HG03159 (cell line): ENCODE measurements at regions not wholly inside any gene's neighbourhood (a gene's known extent, or its start where the extent isn't known, plus 50 kb on each side); places are given as distances from the start of the nearest gene placed in this dataset.
"Not testable (repeated sequence)": the region's sequence is repeated elsewhere in the genome, so short reads cannot be mapped to it uniquely, and the experiment has no call there.

ENCODE experiments used
- ATAC-seq: cut with Tn5 transposase; IDR thresholded peaks from one replicate; pipeline ENCODE4 v1.9.1; 2021; ENCODE audit warnings: mild to moderate bottlenecking, moderate library complexity; ENCODE audit not compliant: unreplicated experiment

DNA sequence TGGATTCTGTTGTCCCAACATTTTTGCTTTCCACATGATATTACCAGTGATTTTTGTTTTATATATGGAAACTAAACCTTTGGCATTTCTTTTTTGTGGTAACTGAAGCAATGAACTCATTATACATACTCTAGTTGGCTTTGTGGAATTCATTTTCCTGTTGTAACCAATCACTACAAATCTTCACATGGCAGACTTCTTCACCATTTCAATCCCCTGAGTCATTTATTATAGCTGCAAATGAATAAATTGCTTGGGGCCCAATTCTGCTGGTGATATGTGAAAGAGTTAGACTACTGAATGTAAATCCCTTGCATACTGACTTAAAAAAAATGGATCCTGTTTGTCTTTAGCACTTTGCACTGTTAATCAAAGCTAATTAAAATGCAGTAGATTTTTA is 1709.6 kb upstream of the WWC1 start:
- ATAC-seq = no peak

GRCh38 chr5:166582416-166582815 is 1709.0 kb upstream of the WWC1 start:
- no peak for ATAC-seq

DNA sequence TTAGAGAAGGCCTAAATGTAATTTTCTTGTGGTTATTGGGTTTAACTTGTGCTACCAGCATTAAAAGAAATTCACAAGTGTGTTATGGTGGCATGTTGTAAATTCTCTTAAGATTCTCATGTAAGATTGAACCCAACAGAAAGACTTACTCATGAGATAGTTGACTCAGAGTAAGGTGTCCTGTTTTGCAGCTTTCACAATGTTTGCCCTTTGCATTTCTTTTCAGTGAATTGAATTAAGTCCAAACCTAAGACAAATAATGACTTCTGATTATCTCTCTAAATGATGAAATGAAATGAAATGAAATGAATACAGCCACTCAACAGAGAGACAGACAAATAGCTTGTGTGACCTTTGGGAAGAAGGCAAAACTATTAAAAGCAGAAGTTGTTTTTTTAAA is 1696.9 kb upstream of the WWC1 start:
- ATAC-seq = no peak

- no peak for ATAC-seq
These were observed 1696.0 kb upstream of the WWC1 start for GRCh38 chr5:166595274-166595951.

DNA sequence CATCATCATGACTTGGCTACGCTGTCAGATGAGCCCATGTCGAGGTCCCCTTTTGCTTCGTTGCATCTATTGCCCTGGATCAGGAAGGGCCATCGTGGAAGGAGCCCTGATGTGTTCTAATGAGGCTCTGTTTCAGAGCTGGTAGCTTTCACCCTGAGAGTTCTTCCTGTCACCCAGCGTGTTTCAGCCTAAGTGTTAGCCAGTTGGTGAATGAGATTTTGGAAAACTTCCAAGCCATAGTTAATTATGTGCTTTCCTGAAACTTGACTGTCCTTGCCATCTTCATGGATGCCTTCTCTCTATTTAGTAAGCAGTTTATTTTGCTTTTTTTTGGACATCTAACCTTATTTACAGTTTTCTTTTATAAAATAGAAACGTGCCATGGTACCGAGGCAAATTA is 1695.4 kb upstream of the WWC1 start:
- ATAC-seq = no peak

DNA sequence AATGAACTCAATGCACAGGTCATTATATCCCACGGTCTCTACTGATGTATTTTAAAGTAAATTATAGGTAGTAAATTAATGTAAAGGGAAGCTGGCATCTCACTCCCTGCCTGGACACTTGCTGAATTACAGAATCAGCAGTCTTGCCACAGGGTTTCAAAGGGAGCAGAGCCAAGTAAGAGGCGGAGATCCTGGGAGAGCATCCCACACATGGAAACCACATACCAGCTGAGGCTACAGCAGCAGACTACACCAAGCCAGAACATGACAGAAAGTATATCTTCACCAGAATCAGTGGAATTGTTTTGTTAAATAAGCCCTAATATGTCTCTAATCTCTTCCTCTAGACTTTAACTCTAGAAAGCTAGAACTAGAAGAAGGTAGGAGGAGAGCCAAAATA is 1689.2 kb upstream of the WWC1 start:
- ATAC-seq = no peak

DNA sequence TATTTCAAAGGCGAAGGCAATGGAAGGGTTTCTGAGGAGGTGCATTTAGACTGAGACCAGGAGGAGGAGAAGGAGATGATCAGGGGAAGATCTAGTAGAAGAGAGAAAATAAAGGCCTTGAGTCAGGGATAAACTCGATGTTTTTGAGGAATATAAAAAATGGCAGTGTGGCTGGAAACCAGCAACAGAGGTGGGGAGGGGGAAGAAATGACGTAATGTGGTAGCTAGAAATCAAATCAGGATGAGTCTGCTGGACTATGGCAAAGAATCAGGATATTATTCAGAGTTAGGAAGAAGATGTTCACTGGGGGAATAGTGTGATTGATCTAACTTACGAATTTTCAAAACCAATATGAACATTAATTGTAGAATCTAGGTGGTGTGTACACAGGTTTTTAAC is 1673.9 kb upstream of the WWC1 start:
- no peak for ATAC-seq

DNA sequence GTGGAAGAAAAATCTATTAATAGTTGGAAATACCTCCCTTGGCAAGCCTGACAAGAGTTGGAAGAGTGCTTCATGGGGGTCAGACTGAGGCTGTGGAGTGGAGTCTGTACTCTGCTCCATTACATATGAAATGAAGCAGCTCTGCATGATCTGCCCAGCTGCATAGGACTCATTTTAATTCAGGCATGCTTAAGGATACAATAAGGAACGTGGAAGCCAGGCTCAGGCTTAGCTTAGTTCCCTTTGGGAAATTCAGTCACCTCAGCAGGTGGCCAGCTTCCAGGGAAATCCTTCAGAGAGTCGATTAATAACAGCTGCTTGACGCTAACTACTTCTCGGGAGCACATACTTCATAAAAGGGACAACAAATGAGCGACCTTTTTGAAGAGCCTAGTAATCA is 1672.9 kb upstream of the WWC1 start:
- ATAC-seq = no peak

DNA sequence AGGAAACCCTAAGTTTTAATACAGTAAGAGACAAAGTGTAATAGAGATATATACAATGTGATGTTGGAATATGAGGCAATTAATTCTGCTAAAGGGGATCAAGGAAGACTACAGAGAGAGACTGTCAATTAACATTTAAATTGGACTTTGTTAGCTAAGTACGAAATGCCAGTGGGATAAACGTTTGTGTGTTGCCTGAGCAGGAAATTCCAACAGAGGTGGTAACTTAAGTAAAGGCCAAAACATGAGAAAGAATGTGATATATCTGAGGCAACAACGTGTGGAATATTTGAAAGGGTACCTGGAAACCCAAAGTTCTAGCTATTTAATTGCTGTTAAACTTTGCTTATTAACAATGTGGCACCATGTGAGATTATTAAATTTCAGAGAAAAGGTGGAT is 1666.9 kb upstream of the WWC1 start:
- no peak for ATAC-seq

- ATAC-seq = no peak
These were observed 1666.1 kb upstream of the WWC1 start for GRCh38 chr5:166625210-166625865.

DNA sequence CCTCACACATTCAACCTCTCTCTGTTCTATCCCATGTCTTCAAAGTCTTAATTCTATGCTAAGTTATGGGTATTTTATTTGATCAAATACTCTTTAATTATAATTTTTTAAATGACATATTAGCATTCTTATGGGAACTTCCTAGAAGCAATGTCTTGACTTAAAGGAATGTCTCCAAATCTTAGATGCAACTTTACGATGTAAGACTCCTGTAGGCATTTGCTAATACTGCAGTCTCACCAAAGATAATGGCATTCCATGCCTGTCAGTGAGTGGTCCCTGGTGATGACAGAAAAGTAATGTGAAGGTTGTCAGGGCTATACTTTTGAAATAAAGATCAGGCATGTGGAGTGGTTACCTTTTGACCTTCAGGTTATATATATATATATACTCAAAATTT is 1654.2 kb upstream of the WWC1 start:
- ATAC-seq = no peak

- no peak for ATAC-seq
These were observed 1652.3 kb upstream of the WWC1 start for GRCh38 chr5:166639151-166639550.

GRCh38 chr5:166640136-166640535 is 1651.3 kb upstream of the WWC1 start:
- not testable (repeated sequence) for ATAC-seq

GRCh38 chr5:166648736-166649135 is 1642.7 kb upstream of the WWC1 start:
- no peak for ATAC-seq

DNA sequence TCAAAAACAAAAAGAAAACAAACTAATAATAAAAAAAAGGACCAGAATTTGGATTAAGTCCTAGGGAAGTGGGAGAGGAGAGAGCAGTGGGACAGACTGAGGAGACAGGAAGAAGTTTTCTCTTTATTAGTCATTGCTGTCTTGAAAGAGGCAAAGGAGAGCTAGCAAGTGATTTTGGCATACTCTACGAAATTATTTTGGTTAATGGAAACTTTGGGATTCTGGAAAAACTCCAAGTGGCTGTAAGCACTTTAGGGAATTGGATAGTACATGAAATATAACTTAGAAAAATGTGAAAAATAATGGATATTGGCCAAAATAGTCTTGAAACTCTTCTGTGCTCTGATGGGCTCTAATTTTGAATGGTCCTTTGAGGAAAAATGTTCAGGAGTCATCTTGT is 1641.8 kb upstream of the WWC1 start:
- no peak for ATAC-seq

DNA sequence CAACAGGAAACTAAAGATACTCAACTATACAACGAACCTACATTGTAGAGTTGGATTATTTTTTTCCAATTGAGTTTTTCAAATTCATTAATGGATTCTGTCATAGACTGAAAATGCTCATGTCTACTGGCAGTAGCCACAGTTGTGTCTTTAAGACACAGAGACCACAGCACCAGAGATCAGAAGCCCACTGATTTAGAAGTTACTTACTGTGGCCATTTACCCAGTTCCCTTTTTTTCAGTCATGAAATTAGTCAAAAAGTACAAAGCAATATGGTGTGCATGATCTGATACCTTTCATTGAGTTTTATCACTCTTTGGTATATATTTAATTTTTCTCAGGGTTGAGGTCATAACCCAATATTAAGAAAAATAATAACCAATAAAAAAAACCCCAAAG is 1640.2 kb upstream of the WWC1 start:
- ATAC-seq = no peak

GRCh38 chr5:166671811-166672210 is 1619.6 kb upstream of the WWC1 start:
- ATAC-seq = no peak

GRCh38 chr5:166672431-166672830 is 1619.0 kb upstream of the WWC1 start:
- ATAC-seq = no peak

DNA sequence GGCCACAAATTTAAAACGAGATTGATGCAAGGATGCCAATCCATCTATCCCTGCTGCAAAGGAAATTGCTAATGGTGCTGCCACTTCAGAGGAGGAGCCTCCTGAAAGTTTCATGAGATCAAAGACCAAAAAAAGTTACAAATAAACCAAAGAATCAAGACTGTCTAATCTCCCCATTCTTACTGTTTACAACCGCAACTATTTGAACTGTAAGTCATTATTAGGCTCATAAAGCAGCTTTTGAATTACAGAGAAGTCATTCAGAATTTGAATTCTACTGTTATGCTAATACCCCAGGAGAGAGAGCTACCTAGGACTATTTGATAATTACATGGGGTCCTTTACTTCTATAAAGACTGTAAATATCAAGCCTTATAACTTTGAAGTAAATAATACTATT is 1613.6 kb upstream of the WWC1 start:
- no peak for ATAC-seq

GRCh38 chr5:166679331-166679730 is 1612.1 kb upstream of the WWC1 start:
- no peak for ATAC-seq

GRCh38 chr5:166695326-166695725 is 1596.1 kb upstream of the WWC1 start:
- ATAC-seq = no peak

- ATAC-seq = no peak
These were observed 1583.2 kb upstream of the WWC1 start for GRCh38 chr5:166708291-166708690.

- ATAC-seq = no peak
These were observed 1581.8 kb upstream of the WWC1 start for GRCh38 chr5:166709691-166710090.
